Stimulated activated CD8-positive, alpha-beta memory T cell treated with anti-CD3 and anti-CD28 coated beads, Interleukin-12 subunit alpha, Interleukin-12 subunit beta, amount 100 ng/mL, for 1 hour (primary cell): ENCODE measurements at regions not wholly inside any gene's neighbourhood (a gene's known extent, or its start where the extent isn't known, plus 50 kb on each side); places are given as distances from the start of the nearest gene placed in this dataset.

ENCODE experiments used
- DNase-seq: peaks from one replicate; pipeline ENCODE4 v3.0.0-alpha.2; 2020; ENCODE audit warnings: low read depth

DNA sequence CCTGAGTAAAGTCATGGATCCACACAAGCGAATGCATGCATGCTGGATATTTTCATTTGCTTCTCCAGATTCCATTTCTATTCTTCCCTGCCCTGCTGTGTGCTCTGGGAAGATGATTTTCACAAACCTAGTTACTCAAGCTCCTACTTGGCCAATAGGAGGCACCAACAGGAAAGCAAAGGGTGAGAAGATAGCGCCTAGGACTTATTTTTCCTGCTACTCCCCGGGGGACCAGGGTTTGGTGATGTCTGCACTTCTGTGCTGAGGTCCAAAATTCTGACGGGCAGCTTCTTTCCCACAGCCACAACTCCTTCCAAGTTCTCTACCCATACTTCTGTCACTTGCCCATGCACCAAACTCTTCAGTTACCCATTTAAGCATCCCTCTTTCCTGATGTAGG, 509.3 kb upstream of the TENM4 start:
- no peak for DNase-seq

DNA sequence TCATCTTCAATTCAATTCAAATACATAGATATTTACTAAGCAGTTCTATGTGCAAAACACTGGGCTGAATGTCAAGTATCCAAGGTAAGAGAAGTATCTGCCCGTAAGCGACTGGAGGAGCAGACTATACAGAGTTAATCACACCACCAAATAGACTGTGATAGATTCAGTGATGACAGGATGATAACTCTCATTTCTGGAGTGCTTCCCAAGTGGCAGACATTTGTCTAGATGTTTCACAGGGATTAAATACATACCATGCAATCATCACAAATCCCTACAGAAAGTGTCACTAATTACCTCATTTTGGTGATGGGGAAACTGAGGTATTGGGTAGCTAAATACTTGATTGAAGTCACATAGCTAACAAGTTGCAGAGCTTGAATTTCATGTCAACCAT, 508.7 kb upstream of the TENM4 start:
- no peak for DNase-seq

GRCh38 chr11:79942646-79943045, 501.8 kb upstream of the TENM4 start:
- no peak for DNase-seq

DNA sequence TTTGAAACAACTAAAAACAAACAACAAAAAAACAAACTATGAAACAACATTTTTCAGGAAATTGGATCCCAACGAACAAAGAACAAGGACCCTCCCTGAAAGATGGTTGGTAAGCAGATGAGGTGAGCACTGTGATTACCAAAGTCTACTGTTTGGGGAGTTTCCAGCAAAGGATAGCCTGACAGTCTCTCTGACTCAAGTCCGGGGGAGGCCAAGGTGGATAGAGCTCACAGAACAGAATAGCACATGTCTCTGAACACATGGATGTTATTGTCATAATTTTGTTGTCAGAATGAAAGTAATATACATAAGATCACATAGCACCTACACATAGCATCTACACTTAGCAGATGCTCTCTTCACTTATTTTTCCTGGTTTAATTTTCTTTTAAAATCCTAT, 501.3 kb upstream of the TENM4 start:
- no peak for DNase-seq

GRCh38 chr11:79940974-79941735, 500.3 kb upstream of the TENM4 start:
- no peak for DNase-seq

GRCh38 chr11:79940165-79940564, 499.3 kb upstream of the TENM4 start:
- no peak for DNase-seq

- DNase-seq = no peak
Measured at GRCh38 chr11:79939111-79939510, 498.3 kb upstream of the TENM4 start.

DNA sequence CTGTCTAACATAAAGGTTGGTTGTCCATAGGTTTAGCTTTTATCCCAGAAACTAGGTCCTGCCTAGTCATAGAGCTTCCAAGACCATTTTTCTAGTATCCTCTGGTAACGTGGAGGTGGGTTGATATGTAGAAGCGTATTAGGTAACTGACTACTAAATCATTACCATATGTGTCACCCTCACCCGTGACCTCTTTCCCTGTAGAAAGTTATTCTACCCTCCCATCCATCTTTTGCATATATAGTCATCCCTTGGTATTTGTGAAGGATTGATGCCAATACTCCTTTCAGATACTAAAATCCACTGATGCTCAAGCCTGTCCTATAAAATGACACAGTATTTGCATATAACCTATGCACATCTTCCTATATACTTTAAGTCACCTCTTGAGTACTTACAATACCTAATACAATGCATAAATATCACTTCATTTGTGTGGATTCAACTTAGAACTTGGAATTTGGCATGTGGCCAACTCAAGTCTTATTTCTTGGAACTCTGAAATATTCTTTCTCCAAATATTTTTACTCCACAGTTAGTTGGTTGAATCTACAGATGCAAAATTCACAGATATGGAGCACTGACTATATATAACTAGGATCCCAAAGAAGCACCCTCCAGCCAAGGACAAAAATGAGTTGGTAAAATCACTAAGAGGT, 497.0 kb upstream of the TENM4 start:
- DNase-seq = no peak

DNA sequence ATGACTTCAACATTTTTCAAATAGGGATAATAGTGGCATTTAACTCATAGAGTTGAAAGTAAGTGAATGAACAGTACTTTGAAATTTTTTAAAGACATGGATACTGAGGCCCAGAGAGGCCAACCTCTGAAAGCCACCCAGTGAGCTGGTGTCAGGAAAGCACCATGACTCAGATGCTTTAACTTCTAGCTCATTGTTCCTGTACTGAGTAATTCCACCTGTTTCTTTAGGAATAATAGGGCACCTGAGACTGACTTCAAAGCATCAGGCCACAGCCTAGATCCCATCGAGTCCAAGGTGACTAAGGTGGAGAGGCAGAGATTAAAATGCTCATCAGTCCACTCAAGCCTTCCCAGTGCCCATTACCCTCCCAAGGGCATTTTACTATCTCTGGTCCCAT, 491.8 kb upstream of the TENM4 start:
- no peak for DNase-seq

DNA sequence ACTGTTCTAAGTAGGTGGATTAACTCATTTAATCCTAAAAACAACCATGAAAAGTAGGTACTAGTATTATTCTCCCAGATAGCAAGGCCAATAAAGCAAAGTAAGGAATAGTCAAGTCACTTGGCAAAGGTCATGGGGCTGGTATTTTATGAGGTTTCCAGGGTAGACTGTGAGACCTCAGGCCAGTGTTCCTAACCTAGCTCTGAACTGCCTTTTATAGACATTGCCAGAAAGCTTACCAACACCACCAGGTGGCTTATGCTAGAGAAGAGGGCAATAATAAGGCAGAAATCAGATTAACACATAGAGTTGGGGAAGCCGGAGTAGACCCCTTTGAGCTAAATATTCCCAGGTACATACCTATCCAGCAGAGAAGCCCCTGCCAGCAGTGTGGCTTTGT, 490.9 kb upstream of the TENM4 start:
- DNase-seq = no peak

DNA sequence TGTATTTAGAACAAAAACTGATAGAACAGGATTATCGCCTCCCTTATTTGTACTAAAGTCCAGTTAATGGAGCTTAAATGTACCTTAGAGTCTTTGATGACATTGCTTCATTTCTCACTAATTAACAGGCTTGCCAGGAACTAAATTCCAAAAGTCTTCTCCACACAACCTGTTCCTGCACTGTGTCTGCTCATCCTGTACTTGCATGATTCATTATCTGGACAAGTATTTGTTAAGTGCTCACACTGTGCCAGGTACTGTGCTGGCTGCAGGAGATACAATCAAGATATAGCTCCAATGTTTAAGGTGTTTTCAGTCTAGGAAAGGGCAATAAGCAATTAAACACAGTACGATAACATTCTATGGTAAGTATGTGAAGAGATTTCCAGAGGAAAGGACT, 485.9 kb upstream of the TENM4 start:
- DNase-seq = no peak

DNA sequence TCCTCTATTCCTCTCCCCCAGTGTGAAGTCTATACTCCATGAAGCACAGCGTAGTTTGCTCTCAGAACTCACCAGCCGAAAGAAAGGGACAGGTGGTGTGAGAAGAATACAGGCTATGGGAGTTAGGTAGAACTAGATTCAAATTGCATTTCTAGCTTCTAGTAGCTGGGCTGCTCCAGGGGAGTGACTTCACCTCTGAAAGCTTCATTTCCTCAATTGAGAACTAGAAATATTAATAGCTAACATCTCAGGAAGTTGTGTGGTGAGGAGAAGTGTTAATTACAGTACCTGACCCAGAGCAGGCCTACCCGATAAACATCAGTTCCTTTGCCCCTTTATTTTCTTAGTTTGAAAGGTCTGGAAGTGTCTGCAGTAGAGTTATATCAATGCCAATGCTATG, 484.7 kb upstream of the TENM4 start:
- no peak for DNase-seq

GRCh38 chr11:79922641-79923040, 481.8 kb upstream of the TENM4 start:
- no peak for DNase-seq

- no peak for DNase-seq
Measured at GRCh38 chr11:79920480-79920879, 479.6 kb upstream of the TENM4 start.

DNA sequence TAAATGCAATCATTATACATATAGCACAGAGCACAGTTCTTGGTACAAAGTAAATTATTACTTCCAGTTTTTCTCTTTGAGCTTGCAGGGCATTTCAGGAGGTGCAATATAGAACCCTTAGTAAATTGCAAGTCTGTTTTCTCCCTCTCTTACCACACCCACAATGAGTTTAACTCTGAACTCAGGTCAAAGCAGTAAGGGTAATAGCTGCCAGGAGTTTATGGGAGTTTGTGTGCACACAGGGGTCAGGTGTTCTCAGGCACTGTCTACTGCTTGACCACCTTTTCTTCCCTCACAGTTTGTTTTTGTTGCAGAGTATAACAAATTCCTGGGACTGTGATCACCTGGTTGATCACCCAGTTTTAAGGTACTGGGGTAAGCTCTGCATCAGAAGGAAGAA, 478.5 kb upstream of the TENM4 start:
- DNase-seq = no peak

GRCh38 chr11:79918846-79919245, 478.0 kb upstream of the TENM4 start:
- no peak for DNase-seq

DNA sequence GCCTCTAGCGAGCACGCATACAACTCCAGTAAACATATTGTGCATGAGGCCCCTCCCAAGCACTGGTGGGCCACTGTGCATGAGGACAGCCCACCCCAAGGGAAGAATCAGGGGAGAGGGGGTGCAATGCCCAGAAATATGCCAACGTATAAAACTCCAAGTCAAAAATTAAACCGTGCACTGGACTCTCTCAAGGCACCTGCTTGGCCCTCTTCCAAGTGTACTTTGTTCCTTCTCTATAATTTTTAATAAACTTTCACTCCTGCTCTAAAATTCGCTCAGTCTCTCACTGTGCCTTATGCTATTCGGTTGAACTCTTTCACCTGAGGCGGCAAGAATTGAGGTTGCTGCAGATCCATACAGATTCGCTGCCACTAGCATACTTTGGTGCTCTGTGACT, 465.3 kb upstream of the TENM4 start:
- no peak for DNase-seq

DNA sequence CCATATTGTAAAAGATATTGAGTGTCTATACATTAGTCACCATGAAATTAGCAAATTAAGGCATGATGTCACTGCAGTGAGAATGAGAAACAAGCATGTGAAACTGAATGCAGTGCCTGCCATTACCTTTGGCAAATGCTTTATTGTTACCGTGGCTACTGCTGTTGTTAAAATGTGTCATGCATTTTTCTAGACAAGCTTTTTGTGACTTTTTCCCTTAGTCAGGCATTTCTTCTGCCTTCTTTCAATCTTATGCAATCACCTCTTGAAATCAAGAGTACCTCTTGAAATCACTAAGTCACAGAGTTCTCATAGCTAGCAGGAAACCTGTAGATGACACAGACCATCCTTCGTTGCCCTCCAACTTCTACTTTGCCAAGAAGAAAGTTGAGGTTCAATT, 461.7 kb upstream of the TENM4 start:
- DNase-seq = no peak

- no peak for DNase-seq
Measured at GRCh38 chr11:79897896-79898295, 457.1 kb upstream of the TENM4 start.

DNA sequence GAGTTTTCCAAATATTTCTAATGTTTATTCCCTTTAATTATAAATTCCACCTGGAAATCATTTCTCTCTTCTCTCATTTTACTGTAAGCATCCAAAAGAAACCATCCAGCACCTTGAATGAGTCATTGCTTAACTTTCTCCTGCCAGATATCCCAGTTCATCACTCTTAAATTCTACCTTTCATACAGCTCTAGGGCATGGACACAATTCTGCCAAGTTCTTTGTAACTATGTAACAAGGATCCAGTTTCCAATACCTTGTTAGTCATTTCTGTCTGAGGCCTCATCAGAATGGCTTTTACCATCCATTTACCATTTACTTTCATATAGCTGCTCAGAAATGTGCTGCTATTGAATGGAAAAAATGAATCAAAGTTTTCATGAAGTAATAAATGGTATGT, 455.4 kb upstream of the TENM4 start:
- no peak for DNase-seq

DNA sequence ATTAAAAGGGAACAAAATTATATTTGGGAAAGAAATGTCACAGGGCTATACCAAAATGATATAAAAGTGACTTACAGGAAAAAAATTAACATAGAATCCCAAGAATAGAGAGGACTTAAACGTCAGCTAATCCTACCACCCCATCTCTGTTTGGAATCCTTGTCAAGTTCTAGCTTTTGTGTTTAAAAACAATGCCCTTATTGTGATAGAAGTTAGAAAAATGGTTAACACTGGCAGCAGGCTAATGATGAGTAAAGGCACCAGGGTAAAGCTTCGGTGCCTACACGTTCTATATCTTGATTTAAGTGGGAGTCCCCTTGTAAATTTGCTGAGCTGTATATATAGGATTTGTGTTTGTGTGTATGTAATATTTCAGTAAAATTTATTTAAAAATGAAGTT, 453.3 kb upstream of the TENM4 start:
- no peak for DNase-seq

- no peak for DNase-seq
Measured at GRCh38 chr11:79890272-79890671, 449.4 kb upstream of the TENM4 start.

DNA sequence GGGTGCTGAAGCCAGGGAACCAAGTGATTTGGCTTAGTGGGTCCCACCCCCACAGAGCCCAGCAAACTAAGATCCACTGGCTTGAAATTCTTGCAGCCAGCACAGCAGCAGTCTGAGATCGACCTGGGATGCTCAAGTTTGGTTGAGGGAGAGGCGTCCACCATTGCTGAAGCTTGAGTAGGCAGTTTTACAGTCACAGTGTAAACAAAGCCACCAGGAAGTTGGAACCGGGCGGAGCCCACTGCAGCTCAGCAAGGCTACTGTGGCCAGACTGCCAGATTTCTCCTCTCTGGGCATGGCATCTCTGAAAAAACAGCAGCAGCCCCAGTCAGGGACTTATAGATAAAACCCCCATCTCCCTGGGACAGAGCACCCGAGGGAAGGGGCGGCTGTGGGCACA, 424.1 kb upstream of the TENM4 start:
- DNase-seq = no peak

GRCh38 chr11:79860336-79860735, 419.5 kb upstream of the TENM4 start:
- no peak for DNase-seq
